ENCODE measurements at regions not wholly inside any gene's neighbourhood (a gene's known extent, or its start where the extent isn't known, plus 50 kb on each side); places are given as distances from the start of the nearest gene placed in this dataset.

DNA sequence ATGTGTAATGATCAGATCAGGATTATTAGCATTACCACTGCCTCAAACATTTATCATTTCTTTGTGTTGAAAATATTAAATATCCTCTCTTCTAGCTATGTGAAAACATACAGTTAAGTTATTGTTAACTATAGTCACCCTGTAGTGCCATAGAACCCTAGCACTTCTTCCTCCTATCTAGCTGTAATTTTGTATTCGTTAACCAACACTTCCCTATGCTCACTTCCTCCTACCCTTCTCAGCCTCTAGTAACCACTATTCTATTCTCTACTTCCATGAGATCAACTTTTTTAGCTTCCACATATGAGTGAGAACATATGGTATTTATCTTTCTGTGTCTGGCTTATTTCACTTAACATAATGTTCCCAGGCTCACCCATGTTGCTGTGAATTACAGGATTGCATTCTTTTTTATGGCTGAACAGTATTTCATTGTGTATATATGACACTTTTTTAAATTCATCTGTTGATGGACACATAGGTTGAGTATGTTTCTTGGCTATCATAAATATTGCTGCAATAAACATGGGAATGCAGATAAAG lies 132.7 kb upstream of the RHOBTB1 start:
- TF ChIP-seq, protein P1, sequence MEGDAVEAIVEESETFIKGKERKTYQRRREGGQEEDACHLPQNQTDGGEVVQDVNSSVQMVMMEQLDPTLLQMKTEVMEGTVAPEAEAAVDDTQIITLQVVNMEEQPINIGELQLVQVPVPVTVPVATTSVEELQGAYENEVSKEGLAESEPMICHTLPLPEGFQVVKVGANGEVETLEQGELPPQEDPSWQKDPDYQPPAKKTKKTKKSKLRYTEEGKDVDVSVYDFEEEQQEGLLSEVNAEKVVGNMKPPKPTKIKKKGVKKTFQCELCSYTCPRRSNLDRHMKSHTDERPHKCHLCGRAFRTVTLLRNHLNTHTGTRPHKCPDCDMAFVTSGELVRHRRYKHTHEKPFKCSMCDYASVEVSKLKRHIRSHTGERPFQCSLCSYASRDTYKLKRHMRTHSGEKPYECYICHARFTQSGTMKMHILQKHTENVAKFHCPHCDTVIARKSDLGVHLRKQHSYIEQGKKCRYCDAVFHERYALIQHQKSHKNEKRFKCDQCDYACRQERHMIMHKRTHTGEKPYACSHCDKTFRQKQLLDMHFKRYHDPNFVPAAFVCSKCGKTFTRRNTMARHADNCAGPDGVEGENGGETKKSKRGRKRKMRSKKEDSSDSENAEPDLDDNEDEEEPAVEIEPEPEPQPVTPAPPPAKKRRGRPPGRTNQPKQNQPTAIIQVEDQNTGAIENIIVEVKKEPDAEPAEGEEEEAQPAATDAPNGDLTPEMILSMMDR (IDR thresholded peaks at IDR 0.05; ENCODE audit: insufficient read depth, low read length, poor library complexity, severe bottlenecking) = no peak
- Histone ChIP-seq H3K36me3 (ENCODE audit: control insufficient read depth, insufficient read depth, low read length) (no peaks in the 10 kb centered on the region), H3K27me3 (replicated peaks; ENCODE audit: control insufficient read depth, insufficient read depth, low read length) (no peaks in the 10 kb centered on the region), H3K4me3 (replicated peaks; ENCODE audit: low read depth, low read length) (no peak overlapping the region)
- DNase-seq (ENCODE audit: extremely low read depth, insufficient read length) = no peak

DNA sequence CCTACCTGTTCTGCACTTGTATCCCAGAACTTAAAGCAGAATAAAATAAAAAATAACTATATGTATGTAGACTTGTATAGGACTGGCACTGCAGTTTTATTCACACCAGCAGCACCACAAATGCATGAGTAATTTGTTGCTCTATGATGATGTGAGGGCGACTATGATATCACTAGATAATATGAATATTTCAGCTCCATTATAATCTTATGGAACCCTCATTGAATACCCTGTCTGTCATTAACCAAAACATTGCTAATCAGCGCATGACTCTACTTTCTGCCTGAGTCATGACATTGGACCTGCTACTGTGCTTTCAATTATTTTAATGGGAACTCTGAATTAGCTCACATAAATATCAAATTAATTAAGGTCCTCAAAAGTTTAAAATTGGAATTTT lies 129.4 kb upstream of the RHOBTB1 start:
- H3K27me3 ChIP-seq (replicated peaks; ENCODE audit: control insufficient read depth, insufficient read depth, low read length) = no peaks in the 10 kb centered on the region
- TF ChIP-seq, protein P1 (IDR thresholded peaks at IDR 0.05; ENCODE audit: insufficient read depth, low read length, poor library complexity, severe bottlenecking) = no peak
- no peak for DNase-seq (ENCODE audit: extremely low read depth, insufficient read length)
- H3K36me3 ChIP-seq (ENCODE audit: control insufficient read depth, insufficient read depth, low read length) = no peaks in the 10 kb centered on the region
- no peak overlapping the region for H3K4me3 ChIP-seq (replicated peaks; ENCODE audit: low read depth, low read length)

DNA sequence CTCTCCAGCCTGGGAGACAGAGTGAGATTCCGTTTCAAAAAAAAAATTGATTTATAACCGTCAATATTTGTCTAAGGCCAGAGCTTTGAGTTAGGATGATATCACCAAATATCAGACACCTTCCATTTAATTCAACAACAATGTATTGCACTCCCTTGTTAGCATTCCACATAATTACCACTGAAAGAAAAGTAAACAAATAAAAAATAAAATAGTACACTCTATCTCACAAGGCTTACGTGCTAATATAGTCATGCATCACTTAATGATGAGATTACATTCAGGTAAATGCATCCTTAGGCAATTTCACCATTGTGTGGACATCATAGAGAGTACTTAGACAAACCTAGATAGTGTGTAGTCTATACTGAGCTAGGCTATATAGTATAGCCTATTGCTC lies 127.6 kb upstream of the RHOBTB1 start:
- Histone ChIP-seq H3K36me3 (ENCODE audit: control insufficient read depth, insufficient read depth, low read length) (no peaks in the 10 kb centered on the region), H3K4me3 (replicated peaks; ENCODE audit: low read depth, low read length) (no peak overlapping the region), H3K27me3 (replicated peaks; ENCODE audit: control insufficient read depth, insufficient read depth, low read length) (no peaks in the 10 kb centered on the region)
- DNase-seq (ENCODE audit: extremely low read depth, insufficient read length) = no peak
- TF ChIP-seq, protein P1 (IDR thresholded peaks at IDR 0.05; ENCODE audit: insufficient read depth, low read length, poor library complexity, severe bottlenecking) = no peak

DNA sequence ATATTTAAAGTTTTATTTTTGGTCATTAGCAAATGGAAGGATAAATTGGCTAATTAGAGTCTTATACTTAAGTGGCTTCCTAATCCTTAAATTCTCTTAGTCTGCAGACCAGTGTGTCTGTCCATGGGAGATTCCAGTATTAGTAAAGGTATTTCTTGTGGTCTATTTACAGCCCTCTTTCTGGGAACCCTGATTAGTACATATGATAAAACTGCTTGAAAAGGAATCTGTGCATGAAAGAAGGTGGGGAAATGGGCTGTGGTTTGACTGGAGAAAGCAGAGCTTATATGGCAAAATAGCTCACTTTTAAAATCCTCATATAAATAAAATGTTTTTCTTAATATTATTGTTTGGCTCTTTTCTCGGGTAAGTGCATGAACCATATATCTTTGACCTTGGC lies 124.5 kb upstream of the RHOBTB1 start:
- Histone ChIP-seq H3K27me3 (replicated peaks; ENCODE audit: control insufficient read depth, insufficient read depth, low read length) (no peaks in the 10 kb centered on the region), H3K36me3 (ENCODE audit: control insufficient read depth, insufficient read depth, low read length) (no peaks in the 10 kb centered on the region), H3K4me3 (replicated peaks; ENCODE audit: low read depth, low read length) (no peak overlapping the region)
- DNase-seq (ENCODE audit: extremely low read depth, insufficient read length) = no peak
- TF ChIP-seq, protein P1 (IDR thresholded peaks at IDR 0.05; ENCODE audit: insufficient read depth, low read length, poor library complexity, severe bottlenecking) = no peak

DNA sequence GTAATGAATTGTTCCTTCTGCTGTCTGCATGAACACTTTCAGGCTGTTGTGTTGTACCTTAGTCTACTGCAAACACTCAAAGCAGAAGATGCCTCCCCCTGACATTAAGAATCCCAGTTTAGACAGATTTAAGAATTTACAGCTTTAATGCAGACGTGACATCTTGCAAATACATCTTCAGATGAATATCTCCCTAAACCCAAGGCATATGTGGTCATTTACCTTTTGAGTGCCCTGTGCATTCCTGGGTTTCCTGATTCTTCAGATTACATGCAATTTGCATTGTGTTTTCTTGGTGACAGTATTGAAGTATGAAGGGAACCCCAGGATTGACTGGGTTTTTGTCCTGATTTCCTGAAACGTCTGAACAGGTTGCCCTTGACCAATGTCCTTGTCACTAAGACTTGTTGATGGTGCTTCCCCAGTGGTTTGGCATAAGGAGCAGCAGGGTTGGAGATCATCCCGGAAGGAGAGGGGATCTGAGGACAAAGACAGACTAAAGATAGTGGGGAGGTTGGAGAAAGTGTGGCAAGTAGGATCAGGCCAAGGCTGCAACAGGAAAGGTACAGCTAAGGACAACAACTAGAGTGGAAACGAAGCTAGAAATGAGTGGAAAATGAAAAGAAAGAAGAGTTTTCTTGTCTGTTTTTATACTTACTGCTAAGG lies 123.8 kb upstream of the RHOBTB1 start:
- H3K4me3 ChIP-seq (replicated peaks; ENCODE audit: low read depth, low read length) = no peak overlapping the region
- TF ChIP-seq, protein P1 (IDR thresholded peaks at IDR 0.05; ENCODE audit: insufficient read depth, low read length, poor library complexity, severe bottlenecking) = no peak
- no peaks in the 10 kb centered on the region for H3K36me3 ChIP-seq (ENCODE audit: control insufficient read depth, insufficient read depth, low read length)
- no peaks in the 10 kb centered on the region for H3K27me3 ChIP-seq (replicated peaks; ENCODE audit: control insufficient read depth, insufficient read depth, low read length)
- no peak for DNase-seq (ENCODE audit: extremely low read depth, insufficient read length)
